BLaER1 treated with 17β-estradiol and CSF1 and Interleukin-3, amounts not matched to agents 10 nM and 100 nM (cell line): ENCODE measurements at regions not wholly inside any gene's neighbourhood (a gene's known extent, or its start where the extent isn't known, plus 50 kb on each side); places are given as distances from the start of the nearest gene placed in this dataset.
A peak's percentile ranks its signal among the peaks of the same experiment; 100 is the strongest.
"Not testable (repeated sequence)": the region's sequence is repeated elsewhere in the genome, so short reads cannot be mapped to it uniquely, and the experiment has no call there.

Source experiments
- H3K27ac ChIP-seq, 11 experiments: shearing (Covaris generic); formaldehyde crosslinking; 2 replicates each; pipeline ENCODE4 v1.8.1; 2022
- H3K27me3 ChIP-seq, 11 experiments: shearing (Covaris generic); formaldehyde crosslinking; 2 replicates each; pipeline ENCODE4 v1.8.1; 2022
- H3K36me3 ChIP-seq, 11 experiments: shearing (Covaris generic); formaldehyde crosslinking; 2 replicates each; pipeline ENCODE4 v1.8.1; 2022
- H3K4me1 ChIP-seq, 10 experiments: shearing (Covaris generic); formaldehyde crosslinking; 2 replicates each; pipeline ENCODE4 v1.8.1; 2022
- H3K4me2 ChIP-seq, 11 experiments: shearing (Covaris generic); formaldehyde crosslinking; 2 replicates each; pipeline ENCODE4 v1.8.1; 2022
- H3K4me3 ChIP-seq, 10 experiments: shearing (Covaris generic); formaldehyde crosslinking; 2 replicates each; pipeline ENCODE4 v1.8.1; 2022
- H3K9ac ChIP-seq, 11 experiments: shearing (Covaris generic); formaldehyde crosslinking; 2 replicates each; pipeline ENCODE4 v1.8.1; 2022
- H3K9me3 ChIP-seq, 11 experiments: shearing (Covaris generic); formaldehyde crosslinking; replicated peaks in 1 of 11; 2 replicates each; pipeline ENCODE4 v1.8.1; 2022
- H4K20me1 ChIP-seq, 11 experiments: shearing (Covaris generic); formaldehyde crosslinking; 2 replicates each; pipeline ENCODE4 v1.8.1; 2022
- Cebpa-rat ChIP-seq, 11 experiments: shearing (Covaris generic); IDR thresholded peaks; 2 replicates each; pipeline ENCODE4 v1.8.1; 2022

- H3K27ac ChIP-seq = no peak overlapping the region
- peaks cover 0 to 3% (median 0%) of the 10 kb centered on the region in 11 experiments; a peak in 3 of 22 replicates for H3K36me3 ChIP-seq
- peaks cover 11 to 45% (median 35%) of the 10 kb centered on the region in 10 experiments for H3K4me1 ChIP-seq
- no peak for TF ChIP-seq Cebpa-rat (IDR thresholded peaks at IDR 0.05)
- H4K20me1 ChIP-seq = peaks cover 0 to 9% (median 0%) of the 10 kb centered on the region in 11 experiments; a peak in 4 of 22 replicates
- H3K4me2 ChIP-seq = no peak overlapping the region
- H3K4me3 ChIP-seq = no peak overlapping the region
- peaks cover 46 to 62% (median 53%) of the 10 kb centered on the region in 11 experiments for H3K9me3 ChIP-seq
- H3K9ac ChIP-seq = no peak overlapping the region
- H3K27me3 ChIP-seq = peaks cover 0 to 6% (median 0%) of the 10 kb centered on the region in 11 experiments; a peak in 7 of 22 replicates
These were observed 92.6 kb downstream of the KIF26A start for GRCh38 chr14:104230946-104231345.

- H3K9ac ChIP-seq = no peak overlapping the region
- H3K4me2 ChIP-seq = no peak overlapping the region
- peaks cover 57 to 73% (median 64%) of the 10 kb centered on the region in 11 experiments for H3K9me3 ChIP-seq
- H4K20me1 ChIP-seq = peaks cover 0 to under 1% (median 0%) of the 10 kb centered on the region in 11 experiments; a peak in 2 of 22 replicates
- H3K4me1 ChIP-seq = peaks cover under 1 to 33% (median 24%) of the 10 kb centered on the region in 10 experiments; a peak in 19 of 20 replicates
- H3K36me3 ChIP-seq = peaks cover 0 to 3% (median 0%) of the 10 kb centered on the region in 11 experiments; a peak in 3 of 22 replicates
- no peak overlapping the region for H3K27ac ChIP-seq
- TF ChIP-seq Cebpa-rat (IDR thresholded peaks at IDR 0.05) = no peak
- no peak overlapping the region for H3K4me3 ChIP-seq
- H3K27me3 ChIP-seq = no peaks in the 10 kb centered on the region
These were observed 93.7 kb downstream of the KIF26A start for GRCh38 chr14:104232070-104232484.

GRCh38 chr14:104234007-104234786 lies 95.8 kb downstream of the KIF26A start:
- H3K9me3 ChIP-seq = peaks cover 62 to 77% (median 70%) of the 10 kb centered on the region in 11 experiments
- H3K27ac ChIP-seq, H3K27me3 ChIP-seq, H3K4me2 ChIP-seq, H3K9ac ChIP-seq, H3K36me3 ChIP-seq, H4K20me1 ChIP-seq: not testable (repeated sequence)
- 0 out of 20 replicates have a peak overlapping the region, but pooled peaks of 1 of the 10 experiments have one; percentile 5 for H3K4me3 ChIP-seq
- H3K4me1 ChIP-seq = peaks cover 0 to 14% (median 4%) of the 10 kb centered on the region in 10 experiments; a peak in 13 of 20 replicates

GRCh38 chr14:104235686-104236085 lies 97.3 kb downstream of the KIF26A start:
- TF ChIP-seq Cebpa-rat (IDR thresholded peaks at IDR 0.05) = no peak
- Histone ChIP-seq H3K27ac (no peak overlapping the region), H3K4me2 (0 out of 22 replicates have a peak overlapping the region, but pooled peaks of 2 of the 11 experiments have one; percentile 10 to 23), H3K4me1 (peaks cover 4 to 21% (median 15%) of the 10 kb centered on the region in 10 experiments; a peak in 18 of 20 replicates), H3K27me3 (no peaks in the 10 kb centered on the region), H4K20me1 (no peaks in the 10 kb centered on the region), H3K4me3 (no peak overlapping the region), H3K36me3 (peaks cover 0 to 3% (median 0%) of the 10 kb centered on the region in 11 experiments; a peak in 3 of 22 replicates), H3K9me3 (peaks cover 62 to 77% (median 70%) of the 10 kb centered on the region in 11 experiments), H3K9ac (no peak overlapping the region)

GRCh38 chr14:104237651-104238423 lies 99.5 kb downstream of the KIF26A start:
- Histone ChIP-seq H3K9ac (no peak overlapping the region), H3K4me2 (no peak overlapping the region), H3K4me1 (peaks cover 4 to 24% (median 17%) of the 10 kb centered on the region in 10 experiments; a peak in 18 of 20 replicates), H3K27me3 (no peaks in the 10 kb centered on the region), H3K4me3 (no peak overlapping the region), H3K36me3 (peaks cover 0 to 3% (median 0%) of the 10 kb centered on the region in 11 experiments; a peak in 3 of 22 replicates), H4K20me1 (no peaks in the 10 kb centered on the region), H3K27ac (no peak overlapping the region), H3K9me3 (peaks cover 51 to 56% (median 54%) of the 10 kb centered on the region in 11 experiments)
- no peak for TF ChIP-seq Cebpa-rat (IDR thresholded peaks at IDR 0.05)

DNA sequence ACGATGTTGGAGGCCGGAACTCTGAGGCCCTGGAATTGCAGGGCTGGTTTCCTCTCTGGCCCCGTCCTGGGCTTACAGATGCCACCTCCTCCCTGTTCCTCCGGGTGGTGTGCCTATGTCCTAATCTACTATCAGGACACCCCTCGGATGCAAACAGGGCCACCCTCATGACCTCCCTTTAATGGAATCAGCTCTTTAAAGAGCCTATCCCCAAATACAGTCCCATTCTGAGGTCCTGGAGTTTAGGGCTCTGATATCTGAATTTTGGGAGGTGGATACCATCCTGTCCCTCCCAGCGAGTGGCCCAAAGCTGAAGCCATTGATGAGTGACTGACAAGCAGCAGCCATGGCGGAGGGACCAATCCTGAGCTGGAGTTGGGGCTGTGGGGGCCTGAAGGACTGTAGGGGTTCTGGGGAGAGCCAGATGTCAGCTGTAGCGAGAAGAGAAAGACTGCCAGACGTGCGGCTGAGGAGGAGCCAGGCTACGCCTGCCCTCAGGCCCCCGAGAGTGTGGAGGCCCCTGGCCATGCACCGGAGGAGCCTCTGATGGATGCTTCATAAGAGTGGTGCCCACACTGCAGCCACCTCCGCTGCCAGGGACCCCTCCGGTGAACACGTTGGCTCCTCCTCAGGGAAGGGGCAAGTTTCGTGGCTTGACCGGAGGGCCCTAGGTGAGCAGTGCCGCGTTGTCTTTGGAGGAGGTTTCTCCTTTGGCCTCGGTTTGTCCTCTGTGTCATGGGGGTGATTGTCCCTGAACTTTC lies 100.2 kb downstream of the KIF26A start:
- no peak for TF ChIP-seq Cebpa-rat (IDR thresholded peaks at IDR 0.05)
- Histone ChIP-seq H4K20me1 (no peaks in the 10 kb centered on the region), H3K27ac (no peak overlapping the region), H3K27me3 (no peaks in the 10 kb centered on the region), H3K4me2 (0 out of 22 replicates have a peak overlapping the region, but pooled peaks of 1 of the 11 experiments have one; percentile 69), H3K9me3 (peaks cover 44 to 49% (median 46%) of the 10 kb centered on the region in 11 experiments), H3K4me3 (no peak overlapping the region), H3K36me3 (peaks cover 0 to 3% (median 0%) of the 10 kb centered on the region in 11 experiments; a peak in 3 of 22 replicates), H3K4me1 (peaks cover 4 to 24% (median 17%) of the 10 kb centered on the region in 10 experiments; a peak in 18 of 20 replicates), H3K9ac (no peak overlapping the region)

DNA sequence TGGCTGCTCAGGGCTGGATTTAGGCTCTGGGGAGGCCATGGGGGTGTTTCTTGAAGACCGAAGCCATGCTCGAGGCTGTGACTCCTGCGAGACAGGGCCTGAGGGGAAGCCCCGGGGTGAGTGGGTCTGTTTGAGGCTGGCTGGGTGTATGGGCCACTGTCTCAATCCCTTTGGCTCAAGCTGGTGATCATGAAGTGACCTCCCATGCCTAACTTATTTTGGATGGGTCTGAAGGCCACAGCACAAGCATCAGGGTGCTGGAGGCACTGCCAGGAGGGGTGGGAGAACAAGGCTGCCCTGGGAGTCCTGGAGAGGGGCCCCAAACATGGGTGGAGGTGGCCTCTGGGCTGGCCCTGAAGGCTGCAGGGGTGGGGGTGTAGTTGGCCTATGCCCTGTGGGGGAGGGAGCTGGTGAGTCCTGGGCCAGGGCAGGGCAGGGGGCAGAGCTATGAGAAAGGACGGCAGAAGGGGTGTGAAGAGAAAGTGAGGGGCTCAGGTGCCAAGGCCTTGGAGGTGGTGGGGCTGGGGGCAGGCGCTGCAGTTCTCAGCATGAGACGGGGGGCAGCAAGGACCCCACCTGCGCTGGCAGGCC lies 100.9 kb downstream of the KIF26A start:
- no peak for TF ChIP-seq Cebpa-rat (IDR thresholded peaks at IDR 0.05)
- Histone ChIP-seq H3K9ac (no peak overlapping the region), H3K27ac (no peak overlapping the region), H3K4me2 (peak overlapping the region in 8 of 11 experiments; percentile 42 to 87 (median 68); a peak in 16 of 22 replicates), H3K9me3 (peaks cover 39 to 47% (median 41%) of the 10 kb centered on the region in 11 experiments), H3K36me3 (peaks cover 0 to 3% (median 0%) of the 10 kb centered on the region in 11 experiments; a peak in 2 of 22 replicates), H3K4me1 (peaks cover 4 to 24% (median 17%) of the 10 kb centered on the region in 10 experiments; a peak in 18 of 20 replicates), H4K20me1 (no peaks in the 10 kb centered on the region), H3K4me3 (no peak overlapping the region), H3K27me3 (no peaks in the 10 kb centered on the region)
